OCI-LY3 (cell line): ENCODE measurements at regions not wholly inside any gene's neighbourhood (a gene's known extent, or its start where the extent isn't known, plus 50 kb on each side); places are given as distances from the start of the nearest gene placed in this dataset.

Experiments used
- H2AFZ ChIP-seq: fragments of 200-600, 300-600 bp; shearing (Covaris generic); 2 replicates; pipeline ENCODE4 v1.6.0; 2014; ENCODE audit warnings: antibody characterized with exemption, low read depth, low read length
- H3K27ac ChIP-seq: fragments of 200-600, 300-600 bp; sonication (generic); 2 replicates; pipeline ENCODE4 v1.5.1; 2014; ENCODE audit warnings: mild to moderate bottlenecking, low read length, moderate library complexity, mixed read lengths
- H3K27me3 ChIP-seq: fragments of 200-600, 300-600 bp; sonication (generic); 2 replicates; pipeline ENCODE4 v1.6.1; 2014; ENCODE audit warnings: low read depth, low read length, mixed read lengths
- H3K36me3 ChIP-seq: fragments of 200-600, 300-600 bp; sonication (generic); replicated peaks from 2 replicates; pipeline ENCODE3; 2014; ENCODE audit warnings: low read depth, low read length, mixed read lengths
- H3K4me1 ChIP-seq: fragments of 300-600, 200-600 bp; sonication (generic); 2 replicates; pipeline ENCODE4 v1.6.1; 2014; ENCODE audit warnings: low read length, mixed read lengths
- H3K4me2 ChIP-seq: fragments of 200-600, 300-600 bp; sonication (generic); 2 replicates; pipeline ENCODE4 v1.6.1; 2014; ENCODE audit warnings: low read length, mixed read lengths
- H3K4me3 ChIP-seq: fragments of 300-600, 200-600 bp; sonication (generic); 2 replicates; pipeline ENCODE4 v1.5.1; 2014; ENCODE audit warnings: antibody characterized with exemption, mild to moderate bottlenecking, low read length, moderate library complexity
- H3K79me2 ChIP-seq: fragments of 300-600, 200-600 bp; shearing (Covaris generic); 2 replicates; pipeline ENCODE4 v1.6.1; 2014; ENCODE audit warnings: mild to moderate bottlenecking, low read length, mixed read lengths
- H3K9ac ChIP-seq: fragments of 300-600, 200-600 bp; shearing (Covaris generic); 2 replicates; pipeline ENCODE4 v1.6.0; 2014; ENCODE audit warnings: mild to moderate bottlenecking, low read length, moderate library complexity
- H3K9me3 ChIP-seq: fragments of 200-600, 300-600 bp; shearing (Covaris generic); 2 replicates; pipeline ENCODE4 v1.6.1; 2014; ENCODE audit warnings: low read length, mixed read lengths; ENCODE audit not compliant: insufficient read depth
- H4K20me1 ChIP-seq: fragments of 200-600, 300-600 bp; sonication (generic); 2 replicates; pipeline ENCODE4 v1.6.1; 2016; ENCODE audit warnings: low read length, mixed read lengths; ENCODE audit not compliant: insufficient read depth
- EZH2phosphoT487 ChIP-seq: fragments of 200-600 bp; shearing (Covaris generic); IDR thresholded peaks from 2 replicates; pipeline ENCODE4 v1.6.1; 2018; ENCODE audit warnings: antibody characterized with exemption, mixed run types, low read depth
- TF ChIP-seq, protein P1 (sequence below): fragments of 200-600, 300-600 bp; sonication (generic); IDR thresholded peaks from 2 replicates; pipeline ENCODE4 v1.5.1; 2014; ENCODE audit warnings: antibody characterized with exemption, low read length, low read depth

DNA sequence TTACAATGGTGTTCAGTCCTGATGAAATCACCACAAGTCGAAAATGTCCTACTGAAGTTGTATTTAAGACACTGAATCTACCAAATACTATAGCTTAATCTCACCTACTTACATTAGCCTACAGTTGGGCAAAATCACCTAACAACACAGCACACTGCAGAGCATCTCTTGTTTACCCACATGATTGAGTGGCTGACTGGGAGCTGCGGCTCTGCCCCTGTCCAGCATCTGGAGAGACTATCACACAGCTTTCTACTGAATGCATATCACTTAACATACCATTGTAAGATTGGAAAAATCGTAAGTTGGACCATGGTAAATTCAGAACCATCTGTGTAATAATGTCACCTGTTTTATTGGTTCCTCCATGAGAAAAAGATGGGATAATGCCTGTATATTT, 1083.2 kb upstream of the PCDH7 start:
- no peaks in the 10 kb centered on the region for H3K4me1 ChIP-seq
- H3K27me3 ChIP-seq: no peaks in the 10 kb centered on the region
- H3K9ac ChIP-seq: no peak overlapping the region
- H4K20me1 ChIP-seq: no peaks in the 10 kb centered on the region
- no peaks in the 10 kb centered on the region for H3K36me3 ChIP-seq
- no peak overlapping the region for H3K27ac ChIP-seq
- H3K9me3 ChIP-seq: no peaks in the 10 kb centered on the region
- TF ChIP-seq, protein P1, sequence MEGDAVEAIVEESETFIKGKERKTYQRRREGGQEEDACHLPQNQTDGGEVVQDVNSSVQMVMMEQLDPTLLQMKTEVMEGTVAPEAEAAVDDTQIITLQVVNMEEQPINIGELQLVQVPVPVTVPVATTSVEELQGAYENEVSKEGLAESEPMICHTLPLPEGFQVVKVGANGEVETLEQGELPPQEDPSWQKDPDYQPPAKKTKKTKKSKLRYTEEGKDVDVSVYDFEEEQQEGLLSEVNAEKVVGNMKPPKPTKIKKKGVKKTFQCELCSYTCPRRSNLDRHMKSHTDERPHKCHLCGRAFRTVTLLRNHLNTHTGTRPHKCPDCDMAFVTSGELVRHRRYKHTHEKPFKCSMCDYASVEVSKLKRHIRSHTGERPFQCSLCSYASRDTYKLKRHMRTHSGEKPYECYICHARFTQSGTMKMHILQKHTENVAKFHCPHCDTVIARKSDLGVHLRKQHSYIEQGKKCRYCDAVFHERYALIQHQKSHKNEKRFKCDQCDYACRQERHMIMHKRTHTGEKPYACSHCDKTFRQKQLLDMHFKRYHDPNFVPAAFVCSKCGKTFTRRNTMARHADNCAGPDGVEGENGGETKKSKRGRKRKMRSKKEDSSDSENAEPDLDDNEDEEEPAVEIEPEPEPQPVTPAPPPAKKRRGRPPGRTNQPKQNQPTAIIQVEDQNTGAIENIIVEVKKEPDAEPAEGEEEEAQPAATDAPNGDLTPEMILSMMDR: no peak
- TF ChIP-seq EZH2phosphoT487: no peak
- no peak overlapping the region for H3K4me3 ChIP-seq
- H2AFZ ChIP-seq: no peak overlapping the region
- H3K4me2 ChIP-seq: no peak overlapping the region
- H3K79me2 ChIP-seq: no peaks in the 10 kb centered on the region

DNA sequence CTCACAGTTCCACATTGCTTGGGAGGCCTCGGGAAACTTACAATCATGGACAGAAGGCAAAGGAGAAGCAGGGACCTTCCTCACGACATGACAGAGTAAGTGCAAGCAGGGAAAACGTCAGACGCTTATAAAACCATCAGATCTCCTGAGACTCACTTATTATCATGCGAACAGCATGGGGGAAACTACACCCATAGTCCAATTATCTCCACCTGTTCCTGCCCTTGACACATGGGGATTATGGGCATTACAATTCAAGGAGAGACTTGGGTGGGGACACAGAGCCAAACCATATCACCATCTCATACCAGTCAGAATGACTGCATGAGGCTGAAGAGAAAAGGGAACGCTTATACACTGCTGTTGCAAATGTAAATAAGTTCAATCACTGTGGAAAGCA, 1066.9 kb upstream of the PCDH7 start:
- H4K20me1 ChIP-seq: no peaks in the 10 kb centered on the region
- H3K36me3 ChIP-seq: no peaks in the 10 kb centered on the region
- no peak overlapping the region for H3K4me3 ChIP-seq
- no peaks in the 10 kb centered on the region for H3K4me1 ChIP-seq
- TF ChIP-seq EZH2phosphoT487: no peak
- TF ChIP-seq, protein P1: no peak
- H3K27me3 ChIP-seq: no peaks in the 10 kb centered on the region
- no peak overlapping the region for H3K4me2 ChIP-seq
- H3K9me3 ChIP-seq: no peaks in the 10 kb centered on the region
- no peak overlapping the region for H3K27ac ChIP-seq
- H3K79me2 ChIP-seq: no peaks in the 10 kb centered on the region
- H2AFZ ChIP-seq: no peak overlapping the region
- no peak overlapping the region for H3K9ac ChIP-seq

GRCh38 chr4:29680644-29681043, 1039.5 kb upstream of the PCDH7 start:
- Histone ChIP-seq H3K79me2 (no peaks in the 10 kb centered on the region), H3K4me2 (no peak overlapping the region), H4K20me1 (no peaks in the 10 kb centered on the region), H3K27me3 (no peaks in the 10 kb centered on the region), H3K27ac (no peak overlapping the region), H2AFZ (0 out of 2 replicates have a peak overlapping the region, but pooled peaks have one; percentile 33), H3K4me1 (no peaks in the 10 kb centered on the region), H3K4me3 (no peak overlapping the region), H3K9me3 (no peaks in the 10 kb centered on the region), H3K9ac (no peak overlapping the region), H3K36me3 (no peaks in the 10 kb centered on the region)
- TF ChIP-seq, protein P1: no peak
- no peak for TF ChIP-seq EZH2phosphoT487

GRCh38 chr4:29704059-29704458, 1016.1 kb upstream of the PCDH7 start:
- Histone ChIP-seq H3K4me1 (no peaks in the 10 kb centered on the region), H3K27me3 (no peaks in the 10 kb centered on the region), H3K79me2 (no peaks in the 10 kb centered on the region), H3K4me2 (no peak overlapping the region), H3K36me3 (no peaks in the 10 kb centered on the region), H2AFZ (no peak overlapping the region; the same call in 1 of the 2 replicates), H3K9ac (no peak overlapping the region), H3K9me3 (no peaks in the 10 kb centered on the region), H4K20me1 (no peaks in the 10 kb centered on the region), H3K27ac (no peak overlapping the region), H3K4me3 (no peak overlapping the region)
- TF ChIP-seq, protein P1: no peak
- TF ChIP-seq EZH2phosphoT487: no peak
